Dermis blood vessel endothelial cell (primary cell): ENCODE measurements at regions not wholly inside any gene's neighbourhood (a gene's known extent, or its start where the extent isn't known, plus 50 kb on each side); places are given as distances from the start of the nearest gene placed in this dataset.

ENCODE experiments used
- DNase-seq: peaks from one replicate; pipeline ENCODE4 v3.0.0; 2010

DNA sequence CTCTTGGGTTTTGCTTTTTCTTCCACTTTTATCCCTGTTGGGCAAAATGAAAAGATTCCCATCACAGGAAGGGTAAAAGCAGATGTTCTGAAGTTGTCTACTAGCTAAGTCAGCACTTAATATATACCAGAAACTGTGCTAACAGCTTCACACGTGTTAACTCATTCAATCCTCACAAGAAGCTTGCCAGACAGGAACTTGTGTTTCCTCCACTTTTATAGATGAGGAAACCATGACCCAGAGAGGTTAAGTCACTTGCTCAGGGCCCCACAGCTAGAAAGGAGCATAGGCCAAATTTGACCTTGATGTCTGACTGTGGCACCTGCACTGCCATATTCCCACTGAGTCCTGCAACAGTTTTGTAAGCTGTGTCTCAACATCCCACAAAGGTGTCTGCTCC lies 76.8 kb upstream of the EPC2 start:
- peak; percentile 54 for DNase-seq

DNA sequence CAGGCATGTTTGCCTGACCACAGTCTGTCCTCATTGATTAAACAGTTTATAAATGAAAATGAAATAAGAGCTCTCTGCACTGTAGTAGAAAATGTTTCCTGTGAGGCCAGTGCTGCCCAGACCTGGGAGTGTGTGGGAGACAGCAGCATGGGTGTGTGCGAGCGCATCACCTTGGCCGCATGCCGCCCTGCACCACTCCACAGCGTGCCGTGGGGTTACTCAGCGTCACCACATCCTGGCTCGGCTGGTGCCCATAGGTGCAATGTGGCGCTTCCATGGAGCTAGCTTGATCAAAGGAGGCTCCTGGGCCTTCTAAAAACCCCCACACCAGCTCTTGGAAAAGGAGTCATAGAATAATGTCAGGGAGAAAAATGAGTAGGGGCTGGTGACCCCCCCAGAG lies 76.0 kb upstream of the EPC2 start:
- no peak for DNase-seq

DNA sequence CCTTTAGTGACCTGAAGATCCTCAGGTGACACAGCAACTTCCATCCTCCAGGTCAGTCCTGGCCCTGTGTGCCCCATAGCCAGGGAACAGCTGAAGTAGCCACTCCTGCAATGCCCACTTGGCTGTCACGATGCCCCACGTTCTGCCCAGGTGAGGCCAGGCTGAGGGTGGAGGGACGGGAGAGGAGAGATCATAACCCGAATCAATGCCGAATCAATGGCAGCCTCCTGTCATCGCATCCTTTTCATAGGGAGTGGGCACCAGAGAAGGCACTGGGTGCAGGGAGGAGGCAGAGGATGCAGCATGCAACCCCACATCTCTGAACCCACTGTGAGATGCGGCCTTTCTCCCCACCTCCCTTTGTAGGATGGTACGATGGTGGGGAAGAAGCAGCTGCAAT lies 75.3 kb upstream of the EPC2 start:
- no peak for DNase-seq

DNA sequence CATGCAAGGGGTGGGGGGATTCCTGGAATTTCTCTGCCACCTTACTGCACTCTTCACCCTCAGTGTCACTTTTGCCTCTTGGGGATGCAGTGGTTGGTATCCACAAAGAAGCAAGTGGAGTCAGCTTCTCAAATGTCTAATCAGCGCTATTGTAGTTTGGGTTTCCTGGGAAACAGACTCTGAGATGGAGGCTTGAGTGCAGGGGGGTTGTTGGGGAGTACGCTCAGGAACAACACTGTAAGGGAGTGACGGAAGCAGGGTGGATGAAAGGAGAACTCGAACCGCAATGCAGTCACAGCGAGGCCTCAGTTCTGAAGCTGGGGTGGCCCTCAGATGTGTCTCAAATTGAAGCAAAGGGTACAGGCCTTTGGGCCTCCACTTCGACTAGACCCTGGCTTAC lies 73.6 kb upstream of the EPC2 start:
- no peak for DNase-seq

- no peak for DNase-seq
Observed at GRCh38 chr2:148577845-148578492, 66.6 kb upstream of the EPC2 start.

DNA sequence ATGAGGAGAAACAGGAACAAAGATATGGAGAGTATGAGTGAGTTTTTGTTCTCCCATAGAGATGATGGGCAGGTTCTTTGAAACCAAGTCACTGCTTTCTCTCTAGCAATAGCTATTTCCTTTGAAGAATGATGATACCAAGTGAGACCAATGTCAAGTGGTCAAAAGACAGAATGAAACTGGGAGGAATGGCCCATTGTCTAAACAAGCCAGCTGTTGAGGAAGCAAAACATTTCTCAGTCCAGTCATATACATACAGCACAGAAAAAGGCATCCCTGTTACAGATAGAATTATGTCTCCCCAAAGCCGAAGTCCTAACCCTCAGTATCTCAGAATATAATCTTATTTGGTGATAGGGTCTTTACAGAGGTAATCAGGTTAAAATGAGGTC lies 66.1 kb upstream of the EPC2 start:
- no peak for DNase-seq

GRCh38 chr2:148582679-148583511 lies 61.7 kb upstream of the EPC2 start:
- no peak for DNase-seq

DNA sequence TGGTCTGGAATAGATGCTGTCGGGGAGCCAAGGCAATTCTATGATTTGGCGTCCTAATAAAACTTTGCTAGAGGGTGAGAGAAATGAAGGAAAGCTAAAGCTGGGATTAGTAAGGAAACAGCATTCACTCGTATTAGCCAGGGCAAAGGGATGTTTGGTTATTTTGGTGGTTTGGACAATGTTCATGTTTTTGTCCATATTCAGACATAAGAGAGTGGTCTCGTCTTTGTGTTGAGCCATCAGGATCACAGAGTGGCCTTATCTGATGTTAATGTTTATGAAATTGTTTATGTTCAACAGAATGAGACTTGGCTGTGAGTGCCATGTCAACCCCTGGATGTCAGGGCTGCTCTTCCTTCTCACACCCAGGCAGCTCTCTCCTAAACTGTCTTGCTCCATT lies 58.9 kb upstream of the EPC2 start:
- no peak for DNase-seq

DNA sequence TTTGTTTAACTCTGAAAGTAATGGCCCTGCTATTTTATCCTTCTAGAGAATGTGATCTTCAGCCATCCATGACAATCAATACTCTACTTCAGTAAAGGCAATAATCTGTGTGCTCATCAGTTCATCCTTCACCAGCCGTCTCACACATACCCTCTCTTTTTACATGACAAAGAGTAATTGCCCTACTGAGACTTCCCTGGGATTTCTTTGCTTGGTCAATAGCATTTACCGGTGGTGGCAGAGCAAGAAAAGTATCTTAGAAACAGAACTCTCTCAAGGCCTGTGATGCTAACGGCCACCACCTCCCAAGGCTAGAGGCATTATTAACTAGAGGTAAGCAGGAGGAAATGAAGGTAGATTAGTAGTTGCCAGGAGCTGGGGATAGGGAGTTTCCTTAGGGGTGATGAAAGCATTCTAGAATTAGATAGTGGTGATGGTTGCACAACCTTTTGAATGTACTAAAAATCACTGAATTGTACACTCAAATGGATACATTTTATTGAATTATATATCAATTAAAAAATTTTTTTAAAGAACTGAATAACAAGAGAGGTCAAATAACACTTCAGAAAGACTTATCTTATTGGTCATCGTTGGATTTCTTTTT lies 57.9 kb upstream of the EPC2 start:
- no peak for DNase-seq

- no peak for DNase-seq
Observed at GRCh38 chr2:148590612-148591011, 53.9 kb upstream of the EPC2 start.

DNA sequence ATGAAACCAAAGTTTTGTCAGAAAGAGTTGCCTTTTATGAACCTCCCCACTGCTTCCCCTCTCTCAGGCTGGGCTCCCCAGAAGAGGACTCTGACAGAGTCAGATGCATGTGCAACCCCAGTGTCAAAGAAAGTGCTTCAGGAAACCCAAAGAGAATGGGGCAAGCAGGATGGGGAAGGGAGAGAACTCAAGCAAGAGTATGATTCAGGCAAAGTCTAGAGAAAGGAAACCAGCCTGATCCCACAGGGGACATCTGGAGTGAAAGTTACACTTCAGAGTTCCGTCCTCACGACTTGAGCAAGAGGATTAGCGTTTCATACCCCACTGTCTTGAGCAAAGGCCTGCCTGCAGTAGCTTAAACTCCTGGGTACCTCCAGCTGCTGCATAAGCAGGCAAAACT lies 51.8 kb upstream of the EPC2 start:
- no peak for DNase-seq

DNA sequence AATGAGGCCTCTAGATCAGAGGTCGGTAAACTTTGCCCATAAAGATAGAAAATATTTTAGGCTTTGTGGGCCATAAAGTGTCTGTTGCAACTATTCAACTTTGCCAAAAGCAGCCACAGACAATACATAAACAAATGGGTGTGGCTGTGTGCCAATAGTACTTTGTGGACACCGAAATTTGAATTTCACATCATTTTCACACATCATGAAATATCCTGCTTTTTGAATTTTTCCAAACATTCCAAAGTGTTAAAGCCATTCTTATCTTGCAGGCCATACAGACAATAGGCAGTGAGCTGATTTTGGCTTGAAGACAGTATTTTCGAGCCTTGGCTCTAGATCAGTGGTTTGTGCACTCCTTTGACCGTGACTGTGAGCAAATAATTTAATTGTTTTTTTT lies 51.1 kb upstream of the EPC2 start:
- no peak for DNase-seq

GRCh38 chr2:148594216-148594615 lies 50.3 kb upstream of the EPC2 start:
- DNase-seq: no peak
